ENCODE measurements at regions not wholly inside any gene's neighbourhood (a gene's known extent, or its start where the extent isn't known, plus 50 kb on each side); places are given as distances from the start of the nearest gene placed in this dataset.

DNA sequence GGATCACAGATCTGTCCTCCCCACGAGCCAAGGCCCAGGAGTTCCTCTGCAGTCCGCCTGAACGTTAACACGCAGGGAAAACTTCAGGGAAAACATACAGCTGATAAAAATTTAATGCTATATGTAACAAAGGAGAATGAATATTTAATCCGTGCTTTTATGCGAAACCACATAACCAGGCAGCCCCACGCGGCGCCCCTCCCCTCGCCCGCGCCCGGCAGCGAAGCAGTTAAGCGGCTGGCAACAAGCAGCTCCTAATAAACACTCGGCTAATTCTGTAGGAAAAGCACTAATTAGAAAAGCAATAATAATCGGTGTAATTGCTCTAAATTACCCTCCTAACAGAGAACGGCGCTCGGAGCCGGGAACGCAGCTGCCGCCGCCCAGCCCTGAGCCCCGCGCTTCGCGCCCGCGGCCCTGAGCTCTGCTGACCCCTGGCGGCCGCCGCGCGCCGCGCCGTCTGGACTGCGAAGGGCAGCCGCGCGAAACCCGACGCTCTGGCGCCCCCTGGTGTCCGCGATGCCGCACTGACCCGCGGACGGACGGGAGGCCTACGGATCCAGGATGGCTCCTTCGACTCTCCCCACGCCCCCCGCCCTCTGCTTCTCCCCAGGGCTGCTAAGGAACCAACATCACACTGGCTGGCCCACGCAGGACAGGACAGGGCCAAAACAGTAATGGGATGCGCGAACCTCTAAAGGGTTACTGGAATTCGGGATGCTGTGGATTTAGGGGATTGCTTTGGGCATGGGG lies 181.4 kb downstream of the SMAD2 start:
- Histone ChIP-seq H3K9me3 (ENCODE audit: control insufficient read depth in 2 of 2, insufficient read depth in 1 of 2, low read depth in 1 of 2, low read length in 1 of 2) (no peaks in the 10 kb centered on the region), H3K36me3 (ENCODE audit: control insufficient read depth in 3 of 3, insufficient read depth in 2 of 3, low read depth in 1 of 3, low read length in 3 of 3) (no peaks in the 10 kb centered on the region), H3K27me3 (ENCODE audit: control insufficient read depth in 3 of 3, insufficient read depth in 3 of 3, low read length in 3 of 3) (peaks cover 0 to 11% (median 4%) of the 10 kb centered on the region in 3 donors), H3K4me1 (ENCODE audit: control insufficient read depth in 3 of 3, insufficient read depth in 2 of 3, low read depth in 1 of 3, low read length in 2 of 3) (no peaks in the 10 kb centered on the region), H3K4me3 (ENCODE audit: low read depth in 1 of 3, low read length in 3 of 3) (peak overlapping the region in 1 of 3 donors; percentile 17), H3K27ac (ENCODE audit: low read depth in 1 of 3, low read length in 2 of 3) (no peak overlapping the region)
- 8 to 11% (median 8%) methylated on average over 52 to 60 of the region's 60 CpGs for WGBS, 3 donors
- FAIRE-seq: no peak
- peak; percentile 59 to 85 for DNase-seq

DNA sequence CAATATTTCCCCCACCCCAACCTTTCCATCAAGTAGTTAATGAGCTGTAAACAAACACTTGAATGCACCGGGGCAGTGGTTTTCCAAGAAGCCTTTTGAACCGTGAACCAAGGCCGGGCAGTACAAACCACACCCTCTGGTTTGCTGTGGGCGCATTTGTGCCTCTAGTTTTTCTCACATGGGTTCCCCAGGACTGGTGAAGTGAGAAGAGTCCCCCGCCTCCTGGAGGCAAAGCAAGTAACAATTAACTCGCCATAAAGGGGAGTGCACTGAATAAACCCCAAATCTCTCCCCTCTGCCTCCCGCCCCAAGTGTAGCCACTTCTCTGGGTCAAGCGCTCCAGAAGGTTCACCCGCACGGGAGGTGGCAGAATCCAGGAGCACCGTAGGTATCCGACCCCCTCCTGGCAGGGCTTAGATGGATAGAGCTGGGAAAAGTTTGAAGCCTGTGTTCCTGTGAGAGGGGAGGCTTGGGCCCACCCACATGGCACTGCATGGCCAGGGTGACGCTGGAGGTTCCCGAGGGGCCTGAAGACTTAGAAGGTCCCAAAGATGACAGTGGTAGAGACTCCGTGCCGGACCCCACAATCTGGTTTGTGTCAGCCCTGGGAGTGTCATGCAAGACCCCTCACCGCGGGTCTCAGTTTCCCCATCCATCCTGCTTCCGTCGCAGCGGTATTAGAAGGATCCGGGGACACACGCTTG lies 182.2 kb downstream of the SMAD2 start:
- H3K4me3 ChIP-seq (ENCODE audit: low read depth in 1 of 3, low read length in 3 of 3): no peak overlapping the region
- FAIRE-seq: no peak

GRCh38 chr18:47747260-47747795 lies 183.1 kb downstream of the SMAD2 start:
- 83 to 92% (median 89%) methylated on average over 12 of the region's 12 CpGs for WGBS, 3 donors
- no peaks in the 10 kb centered on the region for H3K9me3 ChIP-seq (ENCODE audit: control insufficient read depth in 2 of 2, insufficient read depth in 1 of 2, low read depth in 1 of 2, low read length in 1 of 2)
- no peak overlapping the region for H3K4me3 ChIP-seq (ENCODE audit: low read depth in 1 of 3, low read length in 3 of 3)
- FAIRE-seq (no peak), DNase-seq (no peak)
- no peaks in the 10 kb centered on the region for H3K36me3 ChIP-seq (ENCODE audit: control insufficient read depth in 3 of 3, insufficient read depth in 2 of 3, low read depth in 1 of 3, low read length in 3 of 3)
- H3K4me1 ChIP-seq (ENCODE audit: control insufficient read depth in 3 of 3, insufficient read depth in 2 of 3, low read depth in 1 of 3, low read length in 2 of 3): no peaks in the 10 kb centered on the region
- H3K27me3 ChIP-seq (ENCODE audit: control insufficient read depth in 3 of 3, insufficient read depth in 3 of 3, low read length in 3 of 3): peaks cover 0 to 11% (median 4%) of the 10 kb centered on the region in 3 donors
- H3K27ac ChIP-seq (ENCODE audit: low read depth in 1 of 3, low read length in 2 of 3): no peak overlapping the region

More for the DNA sequence above, 182.2 kb downstream of the SMAD2 start:
- Histone ChIP-seq H3K36me3 (ENCODE audit: control insufficient read depth in 3 of 3, insufficient read depth in 2 of 3, low read depth in 1 of 3, low read length in 3 of 3) (no peaks in the 10 kb centered on the region), H3K27ac (ENCODE audit: low read depth in 1 of 3, low read length in 2 of 3) (no peak overlapping the region), H3K9me3 (ENCODE audit: control insufficient read depth in 2 of 2, insufficient read depth in 1 of 2, low read depth in 1 of 2, low read length in 1 of 2) (no peaks in the 10 kb centered on the region), H3K27me3 (ENCODE audit: control insufficient read depth in 3 of 3, insufficient read depth in 3 of 3, low read length in 3 of 3) (peaks cover 0 to 11% (median 4%) of the 10 kb centered on the region in 3 donors), H3K4me1 (ENCODE audit: control insufficient read depth in 3 of 3, insufficient read depth in 2 of 3, low read depth in 1 of 3, low read length in 2 of 3) (no peaks in the 10 kb centered on the region)
- DNase-seq: no peak
- 63 to 71% (median 67%) methylated on average over 22 to 23 of the region's 23 CpGs for WGBS, 3 donors

DNA sequence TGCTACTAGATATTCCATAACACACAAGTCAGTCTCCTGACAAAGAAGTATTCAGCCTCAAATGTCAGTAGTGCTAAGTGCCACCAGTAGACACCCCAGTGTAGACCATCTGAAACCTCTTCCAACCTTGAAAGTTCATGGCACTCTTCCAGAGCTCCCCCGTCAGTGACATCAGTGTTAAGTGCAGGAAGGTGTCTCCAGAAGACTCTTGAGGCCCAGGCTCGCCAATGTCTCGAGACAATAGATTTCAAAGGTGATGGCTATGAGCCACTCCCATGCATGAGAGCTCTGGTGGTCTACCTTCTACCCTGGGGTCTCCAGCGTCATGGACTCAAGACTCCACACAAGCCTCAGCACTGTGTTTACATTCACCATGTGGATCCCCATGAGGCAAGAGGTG lies 183.8 kb downstream of the SMAD2 start:
- WGBS, 3 donors: 88 to 90% (median 90%) methylated on average over 4 of the region's 4 CpGs
- H3K9me3 ChIP-seq (ENCODE audit: control insufficient read depth in 2 of 2, insufficient read depth in 1 of 2, low read depth in 1 of 2, low read length in 1 of 2): no peaks in the 10 kb centered on the region
- FAIRE-seq (no peak), DNase-seq (no peak)
- H3K4me1 ChIP-seq (ENCODE audit: control insufficient read depth in 3 of 3, insufficient read depth in 2 of 3, low read depth in 1 of 3, low read length in 2 of 3): no peaks in the 10 kb centered on the region
- H3K36me3 ChIP-seq (ENCODE audit: control insufficient read depth in 3 of 3, insufficient read depth in 2 of 3, low read depth in 1 of 3, low read length in 3 of 3): no peaks in the 10 kb centered on the region
- no peak overlapping the region for H3K4me3 ChIP-seq (ENCODE audit: low read depth in 1 of 3, low read length in 3 of 3)
- H3K27ac ChIP-seq (ENCODE audit: low read depth in 1 of 3, low read length in 2 of 3): no peak overlapping the region
- peaks cover 0 to 11% (median 4%) of the 10 kb centered on the region in 3 donors for H3K27me3 ChIP-seq (ENCODE audit: control insufficient read depth in 3 of 3, insufficient read depth in 3 of 3, low read length in 3 of 3)

GRCh38 chr18:47745227-47745626 lies 185.2 kb downstream of the SMAD2 start:
- FAIRE-seq (no peak), DNase-seq (no peak)
- H3K4me3 ChIP-seq (ENCODE audit: low read depth in 1 of 3, low read length in 3 of 3): no peak overlapping the region
- H3K36me3 ChIP-seq (ENCODE audit: control insufficient read depth in 3 of 3, insufficient read depth in 2 of 3, low read depth in 1 of 3, low read length in 3 of 3): no peaks in the 10 kb centered on the region
- no peaks in the 10 kb centered on the region for H3K9me3 ChIP-seq (ENCODE audit: control insufficient read depth in 2 of 2, insufficient read depth in 1 of 2, low read depth in 1 of 2, low read length in 1 of 2)
- WGBS, 3 donors: 77 to 87% (median 82%) methylated on average over 4 of the region's 4 CpGs
- no peaks in the 10 kb centered on the region for H3K4me1 ChIP-seq (ENCODE audit: control insufficient read depth in 3 of 3, insufficient read depth in 2 of 3, low read depth in 1 of 3, low read length in 2 of 3)
- H3K27me3 ChIP-seq (ENCODE audit: control insufficient read depth in 3 of 3, insufficient read depth in 3 of 3, low read length in 3 of 3): peaks cover 0 to 11% (median 4%) of the 10 kb centered on the region in 3 donors
- no peak overlapping the region for H3K27ac ChIP-seq (ENCODE audit: low read depth in 1 of 3, low read length in 2 of 3)

- no peak overlapping the region for H3K4me3 ChIP-seq (ENCODE audit: low read depth in 1 of 3, low read length in 3 of 3)
- no peak for DNase-seq
- no peak for FAIRE-seq
These were observed 192.5 kb downstream of the SMAD2 start for GRCh38 chr18:47737956-47738355.

GRCh38 chr18:47737198-47737830 lies 193.1 kb downstream of the SMAD2 start:
- no peak for FAIRE-seq
- peaks cover 0 to 11% (median 7%) of the 10 kb centered on the region in 3 donors for H3K27me3 ChIP-seq (ENCODE audit: control insufficient read depth in 3 of 3, insufficient read depth in 3 of 3, low read length in 3 of 3)
- DNase-seq: no peak
- no peaks in the 10 kb centered on the region for H3K36me3 ChIP-seq (ENCODE audit: control insufficient read depth in 3 of 3, insufficient read depth in 2 of 3, low read depth in 1 of 3, low read length in 3 of 3)
- peaks cover 0 to 6% of the 10 kb centered on the region in 2 donors for H3K9me3 ChIP-seq (ENCODE audit: control insufficient read depth in 2 of 2, insufficient read depth in 1 of 2, low read depth in 1 of 2, low read length in 1 of 2)
- 83 to 88% (median 87%) methylated on average over 12 of the region's 12 CpGs for WGBS, 3 donors
- H3K4me3 ChIP-seq (ENCODE audit: low read depth in 1 of 3, low read length in 3 of 3): no peak overlapping the region
- no peaks in the 10 kb centered on the region for H3K4me1 ChIP-seq (ENCODE audit: control insufficient read depth in 3 of 3, insufficient read depth in 2 of 3, low read depth in 1 of 3, low read length in 2 of 3)
- H3K27ac ChIP-seq (ENCODE audit: low read depth in 1 of 3, low read length in 2 of 3): no peak overlapping the region

More at GRCh38 chr18:47737956-47738355, 192.5 kb downstream of the SMAD2 start:
- WGBS, 3 donors: 87 to 92% (median 92%) methylated on average over 4 of the region's 4 CpGs
- Histone ChIP-seq H3K27ac (ENCODE audit: low read depth in 1 of 3, low read length in 2 of 3) (no peak overlapping the region), H3K36me3 (ENCODE audit: control insufficient read depth in 3 of 3, insufficient read depth in 2 of 3, low read depth in 1 of 3, low read length in 3 of 3) (no peaks in the 10 kb centered on the region), H3K4me1 (ENCODE audit: control insufficient read depth in 3 of 3, insufficient read depth in 2 of 3, low read depth in 1 of 3, low read length in 2 of 3) (no peaks in the 10 kb centered on the region), H3K9me3 (ENCODE audit: control insufficient read depth in 2 of 2, insufficient read depth in 1 of 2, low read depth in 1 of 2, low read length in 1 of 2) (peaks cover 0 to 6% of the 10 kb centered on the region in 2 donors), H3K27me3 (ENCODE audit: control insufficient read depth in 3 of 3, insufficient read depth in 3 of 3, low read length in 3 of 3) (peaks cover 0 to 11% (median 7%) of the 10 kb centered on the region in 3 donors)
